ENCODE measurements at regions not wholly inside any gene's neighbourhood (a gene's known extent, or its start where the extent isn't known, plus 50 kb on each side); places are given as distances from the start of the nearest gene placed in this dataset.
"Not testable (repeated sequence)": the region's sequence is repeated elsewhere in the genome, so short reads cannot be mapped to it uniquely, and the experiment has no call there.

DNA sequence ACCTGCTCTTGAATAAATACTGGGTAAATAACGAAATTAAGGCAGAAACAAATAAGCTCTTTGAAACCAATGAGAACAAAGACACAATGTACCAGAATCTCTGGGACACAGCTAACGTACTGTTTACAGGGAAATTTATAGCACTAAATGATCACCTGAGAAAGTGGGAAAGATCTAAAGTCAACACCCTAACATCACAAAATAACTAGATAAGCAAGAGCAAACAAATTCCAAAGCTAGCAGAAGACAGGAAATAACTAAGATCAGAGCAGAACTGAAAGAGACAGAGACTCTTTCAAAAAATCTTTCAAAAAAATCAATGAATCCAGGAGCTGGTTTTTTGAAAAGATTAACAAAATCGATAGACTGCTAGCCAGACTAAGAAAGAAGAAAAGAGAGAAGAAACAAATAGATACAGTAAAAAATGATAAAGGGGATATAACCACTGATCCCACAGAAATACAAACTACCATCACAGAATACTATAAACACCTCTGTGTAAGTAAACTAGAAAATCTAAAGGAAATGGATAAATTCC is 487.5 kb downstream of the CHSY3 start:
- DNase-seq (ENCODE audit: low read depth in 4 of 4, low spot score in 2 of 4): not testable (repeated sequence)

DNA sequence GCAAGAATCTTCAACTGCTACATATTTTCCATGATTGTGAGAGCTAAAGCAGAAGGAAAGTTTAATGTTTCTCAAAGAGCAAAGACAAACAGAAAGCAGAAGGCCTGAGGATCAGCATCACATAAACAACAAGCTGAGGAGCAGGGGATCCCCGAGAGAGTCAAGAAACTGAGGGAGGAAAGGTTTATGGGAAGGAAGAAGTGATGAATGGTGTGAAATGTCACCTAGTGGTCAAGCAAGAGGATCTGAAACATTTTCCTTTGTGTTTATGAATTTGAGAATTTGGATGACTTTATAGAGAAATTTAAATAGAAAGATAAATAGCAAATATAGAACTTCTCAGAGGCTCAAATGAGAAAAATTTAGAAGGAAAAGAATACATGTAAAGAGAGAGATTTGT is 481.9 kb downstream of the CHSY3 start:
- DNase-seq (ENCODE audit: low read depth in 4 of 4, low spot score in 2 of 4): no peak

DNA sequence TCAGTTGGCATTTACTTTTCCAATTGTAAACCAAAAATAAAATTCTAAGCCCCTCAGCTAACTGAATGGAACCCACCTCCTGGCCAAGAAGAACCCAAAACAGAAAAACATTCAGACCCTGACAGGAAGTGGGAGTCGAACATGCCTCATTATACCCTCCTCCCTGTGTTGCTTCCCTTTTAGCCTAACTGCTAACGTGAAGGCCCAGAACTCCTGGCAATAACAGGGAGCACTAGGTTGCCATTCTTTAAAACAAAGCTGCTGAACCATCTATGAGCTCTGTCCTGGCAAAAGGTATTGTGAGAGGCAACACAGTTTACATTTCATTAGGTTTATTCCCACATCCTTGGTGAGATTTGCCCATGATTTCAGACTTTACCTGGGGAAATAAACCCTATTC is 481.4 kb downstream of the CHSY3 start:
- no peak for DNase-seq (ENCODE audit: low read depth in 4 of 4, low spot score in 2 of 4)

DNA sequence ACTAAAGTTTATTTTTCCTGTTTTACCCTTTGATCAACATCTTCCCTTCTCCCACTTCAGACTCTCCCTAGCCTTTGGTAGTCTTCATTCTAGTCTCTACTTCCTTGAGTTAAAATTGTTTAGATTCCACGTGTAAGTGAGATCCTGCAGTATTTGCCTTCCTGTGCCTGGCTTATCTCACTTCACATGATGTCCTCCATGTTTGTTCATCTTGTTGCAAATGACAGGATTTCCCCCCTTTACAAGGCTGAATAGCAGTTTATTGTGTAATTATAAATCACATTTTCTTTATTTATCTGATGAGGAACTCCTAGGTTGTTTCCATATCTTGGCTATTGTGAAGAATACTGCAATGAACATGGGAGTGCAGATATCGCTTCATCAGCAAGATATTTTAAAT is 461.7 kb downstream of the CHSY3 start:
- no peak for DNase-seq (ENCODE audit: low read depth in 4 of 4, low spot score in 2 of 4)

DNA sequence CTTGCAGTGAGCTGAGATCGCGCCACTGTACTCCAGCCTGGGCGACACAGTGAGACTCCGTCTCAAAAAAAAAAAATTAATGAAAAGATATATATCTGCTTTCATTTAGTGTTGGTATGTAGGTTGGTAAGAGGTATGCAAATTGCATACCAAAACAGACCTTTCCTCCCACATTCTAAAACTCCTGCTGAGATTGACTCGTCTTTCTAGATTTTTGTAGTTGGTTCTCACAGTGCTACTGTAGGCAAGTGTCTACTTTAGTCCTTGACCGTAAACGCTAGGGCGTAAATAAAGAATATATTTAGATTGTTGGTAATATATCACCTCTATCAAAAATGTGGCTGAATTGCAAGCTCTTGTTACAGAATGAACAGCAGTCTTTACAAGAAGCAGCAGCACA is 445.9 kb downstream of the CHSY3 start:
- DNase-seq (ENCODE audit: low read depth in 4 of 4, low spot score in 2 of 4): no peak

DNA sequence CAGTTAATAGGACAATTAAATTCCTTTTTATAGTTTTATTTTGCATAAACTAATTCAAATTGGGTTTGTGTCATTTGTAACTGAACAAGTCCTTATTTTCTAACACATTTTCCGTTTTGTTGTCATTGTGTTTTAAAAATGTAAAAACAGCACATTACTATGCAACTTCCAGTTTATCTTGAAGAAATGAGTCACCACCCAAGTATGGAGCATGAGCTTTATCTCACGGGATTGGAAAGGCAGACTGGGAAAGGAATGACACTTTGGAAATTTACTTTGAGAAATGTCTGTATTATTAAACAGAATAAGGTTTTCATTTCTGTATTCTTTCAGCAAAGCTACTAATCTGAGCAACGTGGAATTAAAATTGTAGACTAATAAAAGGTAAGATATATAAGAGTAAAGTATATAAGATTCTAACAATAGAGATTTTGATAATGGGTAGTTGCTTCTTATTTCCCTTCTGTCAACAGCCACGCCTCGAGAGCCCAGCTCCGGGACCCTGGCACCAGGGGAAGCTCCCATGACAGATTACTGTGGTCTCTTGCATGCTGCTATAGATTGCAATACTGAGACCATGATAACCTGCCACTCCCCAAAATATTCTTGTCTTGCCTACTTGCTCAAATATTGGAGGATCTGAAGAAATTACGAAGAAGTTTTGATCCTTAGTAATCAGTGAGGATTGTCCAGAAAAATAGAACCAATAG is 433.1 kb downstream of the CHSY3 start:
- no peak for DNase-seq (ENCODE audit: low read depth in 4 of 4, low spot score in 2 of 4)

DNA sequence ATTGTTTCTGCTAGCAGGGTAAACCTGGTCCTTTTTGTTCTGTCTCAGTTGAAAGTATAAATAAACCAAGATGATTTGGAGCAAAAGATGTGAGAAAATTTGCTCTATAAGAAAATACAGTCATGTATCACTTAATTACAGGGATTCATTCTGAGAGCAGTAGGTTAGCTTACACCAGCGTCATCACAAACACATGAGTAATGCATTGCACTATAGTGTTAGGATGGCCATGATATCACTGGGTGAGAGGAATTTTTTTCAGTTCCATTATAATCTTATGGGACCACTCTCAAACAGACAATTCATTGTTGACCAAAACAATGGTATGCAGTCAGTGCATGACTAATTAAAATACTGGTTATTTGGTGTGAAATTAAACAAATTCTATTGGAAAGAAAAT is 430.9 kb downstream of the CHSY3 start:
- DNase-seq (ENCODE audit: low read depth in 4 of 4, low spot score in 2 of 4): no peak

DNA sequence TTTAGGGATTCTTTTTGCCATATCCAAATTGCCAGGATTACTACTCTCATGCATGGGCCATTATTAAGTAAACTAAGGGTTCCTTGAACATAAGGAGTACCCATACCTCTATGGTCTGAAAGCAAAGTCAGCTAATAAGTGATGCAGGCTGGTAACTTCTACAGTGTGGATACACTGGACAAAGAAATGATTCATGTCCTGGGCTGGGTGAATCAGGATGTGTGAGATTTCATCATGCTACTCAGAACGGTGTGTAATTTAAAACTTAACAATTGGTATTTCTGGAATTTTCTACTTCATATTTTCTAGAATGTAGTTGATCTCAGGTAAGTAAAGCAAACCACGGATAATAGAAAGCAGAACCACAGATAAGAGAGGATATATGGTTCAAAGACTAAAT is 428.8 kb downstream of the CHSY3 start:
- no peak for DNase-seq (ENCODE audit: low read depth in 4 of 4, low spot score in 2 of 4)

DNA sequence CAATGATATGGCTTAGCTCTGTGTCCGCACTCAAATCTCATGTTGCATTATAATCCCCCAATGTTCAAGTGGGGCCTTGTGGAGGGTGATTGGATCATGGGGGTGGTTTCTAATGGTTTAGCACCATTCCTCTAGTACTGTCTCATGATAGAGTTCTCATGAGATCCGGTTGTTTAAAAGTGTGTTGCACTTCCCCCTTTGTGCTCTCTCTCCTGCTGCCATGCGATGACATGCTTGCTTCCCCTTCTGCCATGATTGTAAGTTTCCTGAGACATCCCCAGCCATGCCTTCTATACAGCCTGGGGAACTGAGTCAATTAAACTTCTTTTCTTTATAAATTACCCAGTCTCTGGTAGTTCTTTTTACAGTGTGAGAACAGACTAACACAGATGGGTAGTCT is 427.1 kb downstream of the CHSY3 start:
- DNase-seq (ENCODE audit: low read depth in 4 of 4, low spot score in 2 of 4): no peak

DNA sequence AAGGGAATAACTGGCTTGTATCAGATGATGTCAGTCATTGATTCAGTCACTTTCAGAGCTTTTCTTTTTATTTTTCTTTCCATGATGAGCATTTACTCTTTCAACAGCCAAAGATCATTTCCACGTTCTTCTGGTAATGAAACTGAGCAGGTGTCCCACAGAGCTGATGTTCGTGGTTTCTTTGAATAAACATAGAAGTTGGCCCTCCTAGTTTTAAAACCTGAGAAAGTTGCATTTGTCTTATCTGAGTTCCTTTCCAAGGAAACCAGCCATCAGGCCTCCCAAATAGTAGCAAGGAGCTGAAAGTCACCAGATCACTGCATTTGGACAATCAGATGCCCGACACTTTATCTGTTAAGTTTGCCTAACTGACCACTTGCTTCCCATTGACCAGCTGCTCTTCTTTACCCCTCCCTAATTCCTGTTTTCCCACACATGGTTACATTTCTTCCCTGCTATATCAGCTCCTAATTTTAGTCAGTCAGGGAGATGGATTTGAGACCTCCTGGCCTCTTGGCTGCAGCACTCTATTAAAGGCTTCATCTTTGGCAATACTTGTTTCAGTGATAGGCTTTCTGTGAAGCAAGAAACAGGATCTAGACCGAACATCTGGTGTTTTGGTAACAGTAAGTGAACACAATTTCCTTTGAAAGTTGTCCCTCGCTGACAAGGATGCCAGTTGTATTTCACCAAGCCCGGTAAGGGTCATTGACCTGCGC is 420.8 kb downstream of the CHSY3 start:
- DNase-seq (ENCODE audit: low read depth in 4 of 4, low spot score in 2 of 4): no peak

DNA sequence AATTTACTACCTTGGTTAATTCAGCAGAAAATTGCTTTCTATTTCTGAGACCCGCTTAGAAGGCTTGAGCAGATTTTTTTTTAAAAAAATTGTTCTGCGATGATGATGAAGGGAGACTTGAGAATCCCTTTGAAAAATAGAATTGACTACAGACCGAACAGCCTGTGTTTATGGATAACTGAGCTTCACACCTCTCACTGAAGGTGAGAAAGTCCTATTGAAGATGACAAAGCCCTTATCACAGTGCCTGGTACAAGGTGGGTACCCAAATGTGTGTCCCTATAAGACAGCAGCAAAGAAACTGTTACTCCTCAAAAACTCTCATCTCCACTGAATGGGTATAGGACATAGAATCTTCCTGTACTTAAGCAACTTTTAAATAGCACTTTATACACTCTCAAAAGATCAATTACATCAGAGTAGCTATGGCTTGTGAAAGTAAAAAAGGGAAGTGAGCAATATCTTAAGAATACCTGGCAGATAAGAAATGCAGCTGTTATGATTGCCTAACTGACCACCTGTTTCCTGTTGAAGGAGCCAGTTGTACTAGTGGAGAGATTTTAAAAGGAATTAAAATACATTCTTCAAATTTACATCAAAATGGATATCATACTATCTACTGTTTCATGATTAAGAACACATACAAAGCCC is 419.7 kb downstream of the CHSY3 start:
- no peak for DNase-seq (ENCODE audit: low read depth in 4 of 4, low spot score in 2 of 4)

DNA sequence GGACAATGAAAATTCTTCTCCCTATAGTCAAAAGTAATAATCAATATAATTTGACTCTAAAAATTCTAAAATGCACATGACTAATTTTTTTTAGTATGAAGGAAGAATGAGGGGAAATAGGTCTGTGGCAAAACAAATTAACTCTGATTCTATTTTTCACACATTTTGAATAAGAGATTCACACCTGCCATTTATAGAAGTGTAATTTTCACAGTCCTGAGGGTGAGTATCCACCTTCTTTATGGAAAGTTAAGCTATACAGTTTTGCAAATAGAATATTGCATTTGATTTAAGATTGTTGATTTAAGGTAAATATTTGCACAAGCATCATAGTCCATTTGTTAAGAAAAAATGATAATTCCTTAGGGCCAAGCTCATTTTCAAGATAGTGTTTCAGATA is 417.7 kb downstream of the CHSY3 start:
- no peak for DNase-seq (ENCODE audit: low read depth in 4 of 4, low spot score in 2 of 4)

DNA sequence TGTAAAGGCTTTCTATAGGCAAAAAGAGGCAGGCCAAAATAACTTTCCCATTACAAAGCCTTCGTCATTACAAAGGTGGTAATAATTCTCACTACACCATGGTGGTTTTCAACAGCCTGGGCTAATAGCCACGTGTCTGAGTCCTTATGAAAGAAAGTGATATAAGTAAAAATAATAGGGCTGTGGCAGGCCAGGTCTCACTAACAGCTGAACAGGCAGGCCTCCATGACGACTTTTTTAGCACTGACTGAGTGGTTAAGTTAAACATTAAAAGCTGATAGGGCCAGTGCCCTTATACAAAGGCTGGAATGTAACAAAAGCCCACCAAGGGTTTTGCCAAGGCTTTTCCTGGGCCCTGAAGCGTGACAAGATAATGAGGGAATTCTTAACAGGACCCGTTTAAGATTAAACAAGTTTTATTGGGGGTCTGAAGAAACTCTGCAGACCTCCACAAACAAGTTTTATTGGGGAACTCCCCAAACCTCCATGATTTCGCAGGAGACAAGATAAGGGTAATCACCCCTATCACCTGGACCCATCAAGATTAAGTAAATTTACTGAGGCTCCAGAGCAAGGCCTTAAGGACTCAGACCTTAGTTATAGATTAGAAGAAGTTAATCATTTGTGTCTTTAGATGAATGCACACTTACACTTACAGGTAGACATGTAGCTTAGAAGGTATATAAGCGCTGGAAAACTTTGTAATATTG is 412.9 kb downstream of the CHSY3 start:
- peak; percentile 13 to 51 (median 32) for DNase-seq (ENCODE audit: low read depth in 4 of 4, low spot score in 2 of 4)

DNA sequence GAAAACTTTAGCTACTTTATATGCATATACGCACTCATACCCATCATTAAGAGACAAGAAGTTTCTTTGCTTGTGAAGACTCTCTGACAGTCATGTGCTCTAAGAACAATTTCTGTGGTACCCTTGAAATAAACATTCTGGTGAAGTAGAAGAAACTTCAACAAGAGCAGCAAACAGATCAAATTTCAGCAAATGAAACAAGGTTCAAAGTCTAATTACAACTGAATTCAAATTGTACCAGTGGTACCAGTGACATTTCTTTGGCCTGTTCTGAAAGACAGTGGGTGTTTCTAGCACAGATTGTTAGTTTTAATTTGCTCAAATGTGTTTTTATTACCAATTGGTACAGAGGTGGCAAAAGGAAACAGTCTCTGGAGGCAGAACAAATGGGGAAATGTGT is 391.0 kb downstream of the CHSY3 start:
- DNase-seq (ENCODE audit: low read depth in 4 of 4, low spot score in 2 of 4): no peak

DNA sequence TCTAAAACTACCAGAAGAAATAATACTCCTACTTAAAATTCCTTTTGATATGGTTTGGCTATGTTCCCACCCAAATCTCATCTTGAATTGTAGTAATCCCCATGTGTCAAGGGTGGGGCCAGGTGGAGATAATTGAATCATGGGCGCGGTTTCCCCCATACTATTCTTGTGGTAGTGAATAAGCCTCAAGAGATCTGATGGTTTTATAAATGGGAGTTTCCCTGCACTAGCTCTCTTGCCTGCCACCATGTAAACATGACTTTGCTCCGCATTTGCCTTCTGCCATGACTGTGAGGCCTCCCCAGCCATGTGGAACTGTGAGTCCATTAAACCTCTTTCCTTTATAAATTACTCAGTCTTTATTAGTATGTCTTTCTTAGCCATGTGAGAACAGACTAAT is 390.5 kb downstream of the CHSY3 start:
- not testable (repeated sequence) for DNase-seq (ENCODE audit: low read depth in 4 of 4, low spot score in 2 of 4)

DNA sequence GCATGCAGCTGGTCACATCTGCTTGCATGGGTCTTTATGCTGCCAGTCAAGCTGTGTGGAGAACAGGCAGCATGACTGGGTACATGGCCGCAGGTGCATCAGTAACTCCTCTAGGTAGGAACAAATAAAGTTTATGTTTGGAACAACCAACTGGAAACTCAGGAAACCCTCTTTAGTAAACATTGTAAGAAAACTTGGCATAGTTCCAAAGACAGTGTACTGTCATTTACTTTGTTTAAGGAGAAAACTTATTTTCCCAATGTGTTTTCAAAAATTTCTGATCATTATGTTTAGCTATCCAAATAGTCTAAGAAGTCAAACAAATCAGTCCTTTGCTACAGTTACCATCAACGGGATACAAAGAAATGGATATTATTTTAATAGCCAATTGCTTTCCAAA is 386.0 kb downstream of the CHSY3 start:
- DNase-seq (ENCODE audit: low read depth in 4 of 4, low spot score in 2 of 4): no peak

DNA sequence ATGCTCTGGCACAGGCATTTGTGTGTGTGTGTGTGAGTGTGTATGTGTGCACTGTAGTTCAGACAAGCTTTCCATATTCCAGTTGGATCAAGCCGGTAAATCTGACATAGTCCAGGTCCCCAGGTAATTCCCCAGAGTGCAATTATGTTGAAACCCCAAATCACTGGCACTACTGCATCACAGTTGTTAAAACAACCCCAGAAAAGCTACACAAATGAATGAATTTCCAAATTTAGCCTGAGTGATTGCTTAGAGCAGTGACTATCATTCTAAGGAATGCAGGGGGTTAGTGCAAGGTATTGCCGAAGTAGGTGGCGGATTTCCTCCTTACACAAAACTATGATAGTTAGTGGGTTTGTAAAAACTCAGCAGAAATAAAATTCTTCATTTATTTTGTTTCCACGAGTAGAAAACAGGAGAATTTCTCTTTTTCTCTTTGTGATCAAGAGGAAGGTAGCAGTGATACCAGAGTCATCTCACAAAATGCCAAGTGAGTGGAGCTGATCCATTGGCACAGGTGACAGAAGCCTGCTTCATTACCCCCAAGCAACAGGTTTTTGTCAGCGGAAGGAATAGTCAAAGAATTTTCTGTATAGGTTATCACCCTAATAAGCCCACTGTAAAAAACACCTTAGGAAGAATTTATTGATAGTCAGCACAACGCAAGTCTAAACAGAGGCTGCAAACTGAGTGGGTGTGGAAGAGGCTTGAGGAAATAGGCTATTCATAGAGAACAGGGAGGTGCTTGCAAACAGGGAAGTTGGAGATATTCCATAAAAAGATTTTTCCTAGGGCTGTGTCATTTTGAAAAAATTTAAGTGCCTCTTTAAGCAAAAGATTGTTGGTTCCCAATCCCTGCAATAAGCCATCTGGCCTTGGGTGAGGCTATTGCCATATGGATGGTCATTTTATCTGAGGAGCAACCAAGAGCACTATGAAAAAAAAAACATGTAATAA is 385.1 kb downstream of the CHSY3 start:
- no peak for DNase-seq (ENCODE audit: low read depth in 4 of 4, low spot score in 2 of 4)

DNA sequence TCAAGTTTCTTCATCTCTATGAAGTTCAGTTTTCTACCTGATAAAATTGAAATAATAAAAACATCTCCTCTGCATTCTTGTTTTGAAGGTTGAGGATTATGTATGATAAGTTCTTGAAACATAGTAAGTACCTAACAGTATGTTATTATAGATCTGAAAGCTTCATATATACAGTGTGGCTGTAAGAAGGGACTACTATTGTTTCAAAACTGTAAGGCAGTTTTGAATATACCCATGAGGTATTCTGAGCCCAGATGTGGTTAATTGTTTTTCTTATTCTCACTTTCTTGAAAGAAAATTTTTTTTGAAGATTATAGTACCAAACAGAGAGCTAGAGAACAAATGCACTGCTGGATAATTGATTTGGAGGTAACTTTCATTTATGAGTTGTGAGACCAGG is 383.2 kb downstream of the CHSY3 start:
- DNase-seq (ENCODE audit: low read depth in 4 of 4, low spot score in 2 of 4): no peak

DNA sequence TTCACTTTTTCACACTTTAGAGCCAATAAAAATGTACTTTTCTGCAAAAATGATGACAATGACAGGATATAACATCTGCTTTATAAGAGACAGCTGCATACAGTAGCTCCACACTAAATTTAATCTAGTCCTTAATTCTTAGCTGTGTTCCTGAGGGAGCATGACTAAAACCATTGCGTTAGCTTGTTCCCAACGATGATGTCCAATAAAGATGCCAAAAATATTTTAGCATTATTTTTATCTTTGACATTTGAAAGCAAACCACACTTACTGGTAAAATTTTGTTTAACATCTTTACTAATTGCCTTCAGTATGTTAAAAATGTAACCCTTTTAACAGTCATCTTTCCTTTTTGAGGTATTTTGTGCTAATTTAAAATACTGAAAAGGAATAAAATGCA is 382.7 kb downstream of the CHSY3 start:
- DNase-seq (ENCODE audit: low read depth in 4 of 4, low spot score in 2 of 4): no peak

DNA sequence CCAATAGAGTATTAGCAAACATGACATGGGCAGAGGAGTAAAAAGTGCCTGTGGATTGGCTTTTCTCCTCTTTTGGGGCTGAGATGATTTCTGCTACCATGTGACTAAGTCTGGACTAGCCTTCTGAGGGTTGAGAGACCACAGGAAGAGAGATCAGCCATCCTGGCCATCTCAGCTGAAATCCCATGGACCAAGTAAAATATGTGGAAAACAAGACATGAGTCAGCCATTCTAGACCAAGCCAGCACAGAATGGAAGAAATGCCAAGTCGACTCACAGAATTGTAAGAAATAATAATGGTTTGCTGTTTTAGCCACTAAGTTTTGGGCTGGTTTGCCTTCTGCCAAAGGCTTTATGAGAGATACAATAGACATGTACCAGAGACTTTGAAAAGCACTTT is 377.8 kb downstream of the CHSY3 start:
- DNase-seq (ENCODE audit: low read depth in 4 of 4, low spot score in 2 of 4): no peak

All from left renal cortex interstitium (tissue), 4 donors.